Naive thymus-derived CD4-positive, alpha-beta T cell (primary cell): ENCODE measurements at regions not wholly inside any gene's neighbourhood (a gene's known extent, or its start where the extent isn't known, plus 50 kb on each side); places are given as distances from the start of the nearest gene placed in this dataset.

Experiments
- ATAC-seq: fragments of 150-1000 bp; cut with Tn5 transposase; 2 replicates; pipeline ENCODE4 v1.10.0; 2021; ENCODE audit warnings: mild to moderate bottlenecking, moderate library complexity
- CTCF ChIA-PET: fragments of 350-600 bp; sonication (Branson Sonifier 250); formaldehyde crosslinking; loops from one replicate; lab custom pipeline; 2021; ENCODE audit warnings: antibody characterized with exemption; lab: Charles Lee
- POLR2A ChIA-PET: fragments of 350-600 bp; sonication (Branson Sonifier 250); formaldehyde crosslinking; loops from one replicate; lab custom pipeline; 2021; ENCODE audit warnings: antibody characterized with exemption, inconsistent platforms; lab: Charles Lee
- DNase-seq, 9 donors: peaks; one replicate each; pipeline versions ENCODE4 v3.0.0 to v3.0.0-alpha.2; 2020 to 2022; ENCODE audit warnings: mixed read lengths in 1 of 9
- H3K27ac ChIP-seq: one replicate; pipeline ENCODE4 v1.7.0; 2013; ENCODE audit warnings: mild to moderate bottlenecking, low read depth, low read length, moderate library complexity
- H3K27me3 ChIP-seq, 2 donors: one replicate each; pipeline ENCODE4 v1.7.0; 2013; ENCODE audit warnings: low read length in 2 of 2, mild to moderate bottlenecking in 2 of 2, moderate library complexity in 2 of 2; ENCODE audit not compliant: control insufficient read depth in 2 of 2, insufficient read depth in 2 of 2
- H3K36me3 ChIP-seq, 3 experiments: 1 replicate in 2 of 3; 2 replicates in 1 of 3; pipeline ENCODE4 v1.7.0; 2013; ENCODE audit warnings: low read length in 3 of 3, mild to moderate bottlenecking in 3 of 3, moderate library complexity in 1 of 3; ENCODE audit not compliant: insufficient read depth in 3 of 3, control insufficient read depth in 2 of 3
- H3K4me1 ChIP-seq, 2 donors: one replicate each; pipeline ENCODE4 v1.7.0; 2013; ENCODE audit warnings: low read length in 2 of 2, mild to moderate bottlenecking in 2 of 2, moderate library complexity in 1 of 2; ENCODE audit not compliant: control insufficient read depth in 2 of 2, insufficient read depth in 2 of 2
- H3K4me3 ChIP-seq: 2 replicates; pipeline ENCODE4 v1.7.0; 2013; ENCODE audit warnings: mild to moderate bottlenecking, low read length
- H3K9me3 ChIP-seq, 3 experiments: 1 replicate in 2 of 3; 2 replicates in 1 of 3; pipeline ENCODE4 v1.7.0; 2013; ENCODE audit warnings: low read length in 3 of 3; ENCODE audit not compliant: control insufficient read depth in 2 of 3
- H3K27ac Mint-ChIP-seq, 9 donors: one replicate each; pipeline ENCODE4 v1.8.0; 2020 to 2022; ENCODE audit warnings: mixed read lengths in 9 of 9, mild to moderate bottlenecking in 8 of 9, moderate library complexity in 5 of 9, inconsistent platforms in 2 of 9
- H3K27me3 Mint-ChIP-seq, 5 donors: one replicate each; pipeline ENCODE4 v1.8.0; 2021 to 2022; ENCODE audit warnings: mixed read lengths in 5 of 5, mild to moderate bottlenecking in 1 of 5
- H3K36me3 Mint-ChIP-seq, 5 donors: one replicate each; pipeline ENCODE4 v1.8.0; 2020 to 2022; ENCODE audit warnings: mixed read lengths in 5 of 5, mild to moderate bottlenecking in 3 of 5, inconsistent platforms in 1 of 5
- H3K4me1 Mint-ChIP-seq, 7 donors: one replicate each; pipeline ENCODE4 v1.8.0; 2020 to 2022; ENCODE audit warnings: mixed read lengths in 7 of 7, mild to moderate bottlenecking in 3 of 7, inconsistent platforms in 1 of 7
- H3K4me3 Mint-ChIP-seq, 10 donors: one replicate each; pipeline ENCODE4 v1.8.0; 2020 to 2022; ENCODE audit warnings: mild to moderate bottlenecking in 10 of 10, mixed read lengths in 10 of 10, moderate library complexity in 6 of 10, inconsistent platforms in 2 of 10
- H3K9me3 Mint-ChIP-seq, 11 donors: one replicate each; pipeline ENCODE4 v1.8.0; 2020 to 2022; ENCODE audit warnings: mixed read lengths in 11 of 11, mild to moderate bottlenecking in 4 of 11, inconsistent platforms in 1 of 11, moderate library complexity in 1 of 11
- intact Hi-C, 2 donors: fragments of 100-400 bp; cut with micrococcal nuclease; formaldehyde crosslinking; loops; one replicate each; pipeline ENCODE4 v1.15.1; 2023

- Mint-ChIP-seq H3K27ac (no peak overlapping the region), H3K4me3 (no peak overlapping the region), H3K4me1 (peaks cover 0 to 5% (median 0%) of the 10 kb centered on the region in 7 donors), H3K27me3 (peaks cover 0 to 24% (median 12%) of the 10 kb centered on the region in 5 donors), H3K36me3 (peaks cover 0 to 4% (median 3%) of the 10 kb centered on the region in 5 donors), H3K9me3 (peaks cover 0 to 5% (median 0%) of the 10 kb centered on the region in 11 donors)
- no peaks in the 10 kb centered on the region for H3K4me1 ChIP-seq
- intact Hi-C loops = no loop called here
- ChIA-PET POLR2A (no interaction called here), CTCF (no interaction called here)
- H3K9me3 ChIP-seq = no peaks in the 10 kb centered on the region
- H3K27ac ChIP-seq = no peak overlapping the region
- H3K4me3 ChIP-seq = no peak overlapping the region
- H3K36me3 ChIP-seq = no peaks in the 10 kb centered on the region
- no peaks in the 10 kb centered on the region for H3K27me3 ChIP-seq
- ATAC-seq (no peak), DNase-seq (no peak)
These were observed 486.7 kb downstream of the VRK1 start for GRCh38 chr14:97283841-97284240.

DNA sequence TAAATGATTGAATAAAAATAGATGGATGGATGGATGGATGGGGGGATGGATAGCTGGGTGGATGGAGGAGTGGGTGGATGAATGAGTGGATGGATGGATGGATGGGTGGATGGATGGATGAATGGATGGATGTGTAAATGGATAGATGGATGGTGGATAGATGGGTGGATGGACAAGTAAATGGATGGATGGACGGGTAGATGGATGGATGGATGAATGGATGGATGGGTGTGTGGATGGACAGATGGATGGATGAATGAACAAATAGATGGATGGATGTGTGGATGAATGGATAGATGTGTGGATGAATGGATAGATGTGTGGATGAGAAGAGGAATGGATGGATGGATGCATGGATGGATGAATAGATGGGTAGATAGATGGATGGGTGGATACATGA lies 490.8 kb downstream of the VRK1 start:
- peaks cover 0 to 40% (median 14%) of the 10 kb centered on the region in 5 donors for H3K27me3 Mint-ChIP-seq
- peaks cover 0 to 5% (median 0%) of the 10 kb centered on the region in 11 donors for H3K9me3 Mint-ChIP-seq
- DNase-seq (no peak), ATAC-seq (no peak)
- intact Hi-C loops = no loop called here
- H3K36me3 Mint-ChIP-seq = peaks cover 0 to 4% (median 3%) of the 10 kb centered on the region in 5 donors
- no peak overlapping the region for H3K4me3 Mint-ChIP-seq
- ChIA-PET CTCF (no interaction called here), POLR2A (no interaction called here)
- no peaks in the 10 kb centered on the region for H3K9me3 ChIP-seq
- H3K4me3 ChIP-seq = no peak overlapping the region
- H3K27ac Mint-ChIP-seq = no peak overlapping the region
- no peaks in the 10 kb centered on the region for H3K36me3 ChIP-seq
- no peaks in the 10 kb centered on the region for H3K27me3 ChIP-seq
- no peak overlapping the region for H3K27ac ChIP-seq
- H3K4me1 Mint-ChIP-seq = peaks cover 6 to 17% (median 10%) of the 10 kb centered on the region in 7 donors
- H3K4me1 ChIP-seq = no peaks in the 10 kb centered on the region

DNA sequence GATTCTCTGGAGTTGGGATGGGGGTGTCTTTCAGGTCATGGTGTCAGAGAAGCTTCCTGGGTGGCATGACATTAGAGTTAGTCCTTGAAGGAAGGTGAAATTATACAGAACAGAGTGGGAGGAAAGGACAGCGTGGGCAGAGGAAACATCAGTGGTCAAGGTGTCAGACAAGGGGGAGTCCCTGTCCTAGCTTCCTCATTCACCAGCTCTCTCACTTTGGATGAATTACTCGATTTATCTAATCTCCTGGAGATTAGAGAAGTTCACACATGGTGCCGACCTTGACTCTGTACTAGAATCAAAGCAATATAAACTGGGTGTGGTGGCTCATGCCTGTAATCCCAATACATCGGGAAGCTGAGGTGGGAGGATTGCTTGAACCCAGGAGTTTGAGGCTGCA lies 492.9 kb downstream of the VRK1 start:
- CTCF ChIA-PET = no interaction called here
- Mint-ChIP-seq H3K27ac (no peak overlapping the region), H3K9me3 (peaks cover 0 to 5% (median 0%) of the 10 kb centered on the region in 11 donors), H3K4me3 (no peak overlapping the region), H3K27me3 (peaks cover 0 to 58% (median 14%) of the 10 kb centered on the region in 5 donors), H3K4me1 (peaks cover 6 to 17% (median 10%) of the 10 kb centered on the region in 7 donors), H3K36me3 (peaks cover 0 to 4% (median 3%) of the 10 kb centered on the region in 5 donors)
- intact Hi-C loops = no loop called here
- Histone ChIP-seq H3K27ac (no peak overlapping the region), H3K4me3 (no peak overlapping the region), H3K27me3 (no peaks in the 10 kb centered on the region), H3K4me1 (no peaks in the 10 kb centered on the region), H3K36me3 (no peaks in the 10 kb centered on the region), H3K9me3 (no peaks in the 10 kb centered on the region)
- DNase-seq (no peak), ATAC-seq (no peak)
- POLR2A ChIA-PET = no interaction called here

DNA sequence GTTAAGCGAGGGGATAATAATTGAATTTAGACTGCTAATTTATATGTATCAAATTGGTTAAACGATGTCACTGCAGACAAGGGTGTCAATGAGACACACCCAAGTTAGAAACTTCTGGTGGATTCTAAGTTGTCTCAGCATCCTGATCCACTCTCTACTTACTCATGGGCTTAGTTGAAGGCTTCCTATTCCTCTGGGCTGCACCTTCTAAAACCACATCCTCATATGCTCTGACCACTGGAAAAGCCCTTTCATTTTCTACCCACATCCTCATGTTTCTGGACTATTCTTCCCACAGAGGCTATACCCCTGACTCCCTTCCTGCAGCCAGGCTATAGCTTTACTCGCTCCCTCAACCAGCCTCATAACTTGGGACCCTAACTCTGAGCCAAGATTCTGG lies 493.8 kb downstream of the VRK1 start:
- CTCF ChIA-PET = interaction anchor here (1.1 kb wide), 1 partner anchor 10 kb away, joined by 3 read pairs; no protein-coding TSS in a partner anchor
- H3K27ac Mint-ChIP-seq = no peak overlapping the region
- H3K4me1 Mint-ChIP-seq = peaks cover 6 to 17% (median 10%) of the 10 kb centered on the region in 7 donors
- DNase-seq (no peak), ATAC-seq (no peak)
- intact Hi-C loops = no loop called here
- Histone ChIP-seq H3K36me3 (no peaks in the 10 kb centered on the region), H3K9me3 (no peaks in the 10 kb centered on the region), H3K4me1 (no peaks in the 10 kb centered on the region), H3K4me3 (no peak overlapping the region), H3K27me3 (no peaks in the 10 kb centered on the region), H3K27ac (no peak overlapping the region)
- H3K4me3 Mint-ChIP-seq = no peak overlapping the region
- peaks cover 0 to 5% (median 0%) of the 10 kb centered on the region in 11 donors for H3K9me3 Mint-ChIP-seq
- POLR2A ChIA-PET = no interaction called here
- peaks cover 0 to 57% (median 14%) of the 10 kb centered on the region in 5 donors for H3K27me3 Mint-ChIP-seq
- H3K36me3 Mint-ChIP-seq = peaks cover 0 to 4% (median 3%) of the 10 kb centered on the region in 5 donors

DNA sequence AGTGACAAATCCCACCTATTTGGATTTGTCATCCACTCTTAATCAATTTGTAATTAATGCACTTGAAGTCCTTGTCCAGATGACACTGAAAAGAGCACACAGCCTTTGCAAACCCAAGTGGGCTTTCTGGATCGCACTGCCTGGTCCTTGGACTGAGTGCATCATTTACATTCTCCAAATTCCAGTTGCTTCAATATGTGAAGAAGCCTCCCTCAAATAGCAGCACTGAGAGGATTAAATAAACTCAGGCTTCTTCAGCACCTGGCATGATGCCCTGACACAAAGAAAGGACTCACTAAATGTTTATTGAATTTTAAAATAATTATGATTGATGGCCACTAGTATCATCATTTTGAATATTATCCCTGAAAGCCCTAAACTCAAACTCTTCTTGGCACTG lies 496.5 kb downstream of the VRK1 start:
- Mint-ChIP-seq H3K27ac (peak overlapping the region in 2 of 9 donors; percentile 19 to 78), H3K4me1 (peaks cover 6 to 21% (median 15%) of the 10 kb centered on the region in 7 donors), H3K4me3 (no peak overlapping the region), H3K9me3 (no peaks in the 10 kb centered on the region), H3K36me3 (no peaks in the 10 kb centered on the region), H3K27me3 (peaks cover 0 to 56% (median 3%) of the 10 kb centered on the region in 5 donors)
- CTCF ChIA-PET = no interaction called here
- Histone ChIP-seq H3K27me3 (no peaks in the 10 kb centered on the region), H3K36me3 (no peaks in the 10 kb centered on the region), H3K4me1 (no peaks in the 10 kb centered on the region), H3K4me3 (no peak overlapping the region), H3K9me3 (no peaks in the 10 kb centered on the region), H3K27ac (no peak overlapping the region)
- no peak for DNase-seq
- no peak for ATAC-seq
- intact Hi-C loops = no loop called here
- POLR2A ChIA-PET = interaction anchor here (1.1 kb wide), 1 partner anchor 22 kb away, joined by 3 read pairs; no protein-coding TSS in a partner anchor

GRCh38 chr14:97295108-97295710 lies 498.0 kb downstream of the VRK1 start:
- H3K27ac ChIP-seq = no peak overlapping the region
- H3K4me1 ChIP-seq = peaks cover 0 to 4% of the 10 kb centered on the region in 2 donors
- Mint-ChIP-seq H3K9me3 (no peaks in the 10 kb centered on the region), H3K4me3 (no peak overlapping the region), H3K4me1 (peaks cover 11 to 25% (median 21%) of the 10 kb centered on the region in 7 donors), H3K27ac (no peak overlapping the region), H3K27me3 (peaks cover 0 to 52% (median 0%) of the 10 kb centered on the region in 5 donors), H3K36me3 (no peaks in the 10 kb centered on the region)
- ChIA-PET CTCF (no interaction called here), POLR2A (interaction anchor here (1.1 kb wide), 1 partner anchor 23 kb away, joined by 3 read pairs; no protein-coding TSS in a partner anchor)
- no peaks in the 10 kb centered on the region for H3K27me3 ChIP-seq
- DNase-seq = no peak
- intact Hi-C loops = loop anchor here in 1 of 2 donors (5.0 kb wide), 2 partner anchors 682 to 842 kb away; no protein-coding TSS in a partner anchor
- no peaks in the 10 kb centered on the region for H3K36me3 ChIP-seq
- H3K9me3 ChIP-seq = no peaks in the 10 kb centered on the region
- H3K4me3 ChIP-seq = no peak overlapping the region
- no peak for ATAC-seq
